Breast epithelium (tissue), 3 donors: ENCODE measurements at regions not wholly inside any gene's neighbourhood (a gene's known extent, or its start where the extent isn't known, plus 50 kb on each side); places are given as distances from the start of the nearest gene placed in this dataset.

Experiments
- POLR2A ChIP-seq: fragments of 450-650 bp; IDR thresholded peaks from one replicate; pipeline ENCODE4 v1.6.1; 2016; ENCODE audit warnings: antibody characterized with exemption, mild to moderate bottlenecking, moderate library complexity
- POLR2AphosphoS5 ChIP-seq, 3 donors: sonication (generic); formaldehyde crosslinking; IDR thresholded peaks; one replicate each; pipeline ENCODE4 v1.6.1; 2017; ENCODE audit warnings: antibody characterized with exemption in 3 of 3
- TF ChIP-seq, protein P1 (sequence below), 3 donors: fragments of 450-650 bp; IDR thresholded peaks; one replicate each; pipeline ENCODE4 v1.5.1; 2016 to 2017; ENCODE audit warnings: antibody characterized with exemption in 3 of 3, mild to moderate bottlenecking in 3 of 3, moderate library complexity in 3 of 3

- TF ChIP-seq, protein P1, sequence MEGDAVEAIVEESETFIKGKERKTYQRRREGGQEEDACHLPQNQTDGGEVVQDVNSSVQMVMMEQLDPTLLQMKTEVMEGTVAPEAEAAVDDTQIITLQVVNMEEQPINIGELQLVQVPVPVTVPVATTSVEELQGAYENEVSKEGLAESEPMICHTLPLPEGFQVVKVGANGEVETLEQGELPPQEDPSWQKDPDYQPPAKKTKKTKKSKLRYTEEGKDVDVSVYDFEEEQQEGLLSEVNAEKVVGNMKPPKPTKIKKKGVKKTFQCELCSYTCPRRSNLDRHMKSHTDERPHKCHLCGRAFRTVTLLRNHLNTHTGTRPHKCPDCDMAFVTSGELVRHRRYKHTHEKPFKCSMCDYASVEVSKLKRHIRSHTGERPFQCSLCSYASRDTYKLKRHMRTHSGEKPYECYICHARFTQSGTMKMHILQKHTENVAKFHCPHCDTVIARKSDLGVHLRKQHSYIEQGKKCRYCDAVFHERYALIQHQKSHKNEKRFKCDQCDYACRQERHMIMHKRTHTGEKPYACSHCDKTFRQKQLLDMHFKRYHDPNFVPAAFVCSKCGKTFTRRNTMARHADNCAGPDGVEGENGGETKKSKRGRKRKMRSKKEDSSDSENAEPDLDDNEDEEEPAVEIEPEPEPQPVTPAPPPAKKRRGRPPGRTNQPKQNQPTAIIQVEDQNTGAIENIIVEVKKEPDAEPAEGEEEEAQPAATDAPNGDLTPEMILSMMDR (IDR thresholded peaks at IDR 0.05) = no peak
- TF ChIP-seq POLR2AphosphoS5 (IDR thresholded peaks at IDR 0.05) (no peak), POLR2A (no peak)
Observed at GRCh38 chr20:55583036-55583435, 422.3 kb downstream of the CBLN4 start.
